IMR-90 (cell line): ENCODE measurements at regions not wholly inside any gene's neighbourhood (a gene's known extent, or its start where the extent isn't known, plus 50 kb on each side); places are given as distances from the start of the nearest gene placed in this dataset.

Experiments used
- CTCF ChIP-seq: conservative IDR thresholded peaks from 2 replicates; pipeline ENCODE4 v1.5.1; 2012; ENCODE audit warnings: mild to moderate bottlenecking, low read depth, low read length, improper control_type of control experiment
- POLR2A ChIP-seq: IDR thresholded peaks from 2 replicates; pipeline ENCODE4 v1.6.1; 2012; ENCODE audit warnings: mild to moderate bottlenecking, low read depth, low read length

GRCh38 chr17:83183145-83183948 lies 103.9 kb downstream of the METRNL start:
- TF ChIP-seq POLR2A = no peak
- no peak for TF ChIP-seq CTCF
